SU-DHL-6 (cell line): ENCODE measurements at regions not wholly inside any gene's neighbourhood (a gene's known extent, or its start where the extent isn't known, plus 50 kb on each side); places are given as distances from the start of the nearest gene placed in this dataset.

ENCODE experiments used
- H2AFZ ChIP-seq: fragments of 200-600 bp; sonication (generic); 2 replicates; pipeline ENCODE4 v1.6.1; 2014; ENCODE audit warnings: low read depth, mild to moderate bottlenecking, moderate library complexity, mixed read lengths, antibody characterized with exemption, low read length; ENCODE audit not compliant: severe bottlenecking
- H3F3A ChIP-seq: fragments of 200-600 bp; shearing (Covaris generic); 2 replicates; pipeline ENCODE4 v1.6.0; 2016; ENCODE audit warnings: antibody characterized with exemption, mild to moderate bottlenecking; ENCODE audit not compliant: insufficient read depth
- H3K27ac ChIP-seq: fragments of 200-600 bp; sonication (generic); 2 replicates; pipeline ENCODE4 v1.5.1; 2016; ENCODE audit warnings: low read depth, mild to moderate bottlenecking, low read length, moderate library complexity, mixed read lengths
- H3K27me3 ChIP-seq: fragments of 200-600 bp; sonication (generic), shearing (Covaris generic); 2 replicates; pipeline ENCODE4 v1.6.0; 2014; ENCODE audit warnings: mild to moderate bottlenecking, low read length
- H3K36me3 ChIP-seq: fragments of 200-600 bp; sonication (generic); 2 replicates; pipeline ENCODE4 v1.6.1; 2014; ENCODE audit warnings: mild to moderate bottlenecking, low read length, mixed read lengths
- H3K4me2 ChIP-seq: fragments of 300-600, 200-600 bp; shearing (Covaris generic), sonication (generic); 2 replicates; pipeline ENCODE4 v1.6.0; 2014; ENCODE audit warnings: low read length, low read depth, mild to moderate bottlenecking; ENCODE audit not compliant: poor library complexity, severe bottlenecking
- H3K4me3 ChIP-seq: fragments of 200-600 bp; sonication (generic); 2 replicates; pipeline ENCODE4 v1.5.1; 2014; ENCODE audit warnings: antibody characterized with exemption, low read length, mild to moderate bottlenecking, mixed read lengths; ENCODE audit not compliant: insufficient read depth, poor library complexity, severe bottlenecking
- H3K79me2 ChIP-seq: fragments of 200-600 bp; sonication (generic); 2 replicates; pipeline ENCODE4 v1.6.1; 2014; ENCODE audit warnings: mild to moderate bottlenecking, low read length, moderate library complexity; ENCODE audit not compliant: insufficient read depth
- H3K9ac ChIP-seq: fragments of 200-600 bp; sonication (generic); 2 replicates; pipeline ENCODE4 v1.7.0; 2014; ENCODE audit warnings: mild to moderate bottlenecking, low read length
- H3K9me2 ChIP-seq: fragments of 200-600 bp; sonication (generic); replicated peaks from 2 replicates; pipeline ENCODE4 v1.6.1; 2014; ENCODE audit warnings: low read length; ENCODE audit not compliant: insufficient read depth
- H3K9me3 ChIP-seq: fragments of 200-600 bp; sonication (generic); 2 replicates; pipeline ENCODE4 v1.6.1; 2014; ENCODE audit warnings: low read length, mixed read lengths; ENCODE audit not compliant: insufficient read depth
- H4K20me1 ChIP-seq: fragments of 200-600 bp; sonication (generic); 2 replicates; pipeline ENCODE4 v1.6.1; 2014; ENCODE audit warnings: low read depth, mild to moderate bottlenecking, antibody characterized with exemption, low read length, moderate library complexity, mixed read lengths
- EZH2phosphoT487 ChIP-seq: fragments of 200-600 bp; sonication (generic), shearing (Covaris generic); conservative IDR thresholded peaks from 2 replicates; pipeline ENCODE4 v1.6.1; 2018; ENCODE audit warnings: mild to moderate bottlenecking, antibody characterized with exemption, low read length, moderate library complexity, mixed read lengths
- TF ChIP-seq, protein P1 (sequence below): fragments of 200-600 bp; sonication (generic); IDR thresholded peaks from one replicate; pipeline ENCODE4 v1.5.1; 2017; ENCODE audit warnings: antibody characterized with exemption, mild to moderate bottlenecking, low read length, moderate library complexity; ENCODE audit not compliant: insufficient read depth, poor library complexity, severe bottlenecking

GRCh38 chr2:220857368-220857767, 714.7 kb downstream of the EPHA4 start:
- no peaks in the 10 kb centered on the region for H3F3A ChIP-seq
- no peaks in the 10 kb centered on the region for H3K27me3 ChIP-seq
- no peaks in the 10 kb centered on the region for H3K79me2 ChIP-seq
- H3K4me2 ChIP-seq: no peak overlapping the region
- no peaks in the 10 kb centered on the region for H3K36me3 ChIP-seq
- no peak overlapping the region for H2AFZ ChIP-seq
- H3K4me3 ChIP-seq: no peak overlapping the region
- no peak overlapping the region for H3K27ac ChIP-seq
- H3K9me3 ChIP-seq: no peaks in the 10 kb centered on the region
- H3K9ac ChIP-seq: no peak overlapping the region
- H3K9me2 ChIP-seq: no peaks in the 10 kb centered on the region
- no peaks in the 10 kb centered on the region for H4K20me1 ChIP-seq
- TF ChIP-seq, protein P1, sequence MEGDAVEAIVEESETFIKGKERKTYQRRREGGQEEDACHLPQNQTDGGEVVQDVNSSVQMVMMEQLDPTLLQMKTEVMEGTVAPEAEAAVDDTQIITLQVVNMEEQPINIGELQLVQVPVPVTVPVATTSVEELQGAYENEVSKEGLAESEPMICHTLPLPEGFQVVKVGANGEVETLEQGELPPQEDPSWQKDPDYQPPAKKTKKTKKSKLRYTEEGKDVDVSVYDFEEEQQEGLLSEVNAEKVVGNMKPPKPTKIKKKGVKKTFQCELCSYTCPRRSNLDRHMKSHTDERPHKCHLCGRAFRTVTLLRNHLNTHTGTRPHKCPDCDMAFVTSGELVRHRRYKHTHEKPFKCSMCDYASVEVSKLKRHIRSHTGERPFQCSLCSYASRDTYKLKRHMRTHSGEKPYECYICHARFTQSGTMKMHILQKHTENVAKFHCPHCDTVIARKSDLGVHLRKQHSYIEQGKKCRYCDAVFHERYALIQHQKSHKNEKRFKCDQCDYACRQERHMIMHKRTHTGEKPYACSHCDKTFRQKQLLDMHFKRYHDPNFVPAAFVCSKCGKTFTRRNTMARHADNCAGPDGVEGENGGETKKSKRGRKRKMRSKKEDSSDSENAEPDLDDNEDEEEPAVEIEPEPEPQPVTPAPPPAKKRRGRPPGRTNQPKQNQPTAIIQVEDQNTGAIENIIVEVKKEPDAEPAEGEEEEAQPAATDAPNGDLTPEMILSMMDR: no peak
- TF ChIP-seq EZH2phosphoT487: no peak

DNA sequence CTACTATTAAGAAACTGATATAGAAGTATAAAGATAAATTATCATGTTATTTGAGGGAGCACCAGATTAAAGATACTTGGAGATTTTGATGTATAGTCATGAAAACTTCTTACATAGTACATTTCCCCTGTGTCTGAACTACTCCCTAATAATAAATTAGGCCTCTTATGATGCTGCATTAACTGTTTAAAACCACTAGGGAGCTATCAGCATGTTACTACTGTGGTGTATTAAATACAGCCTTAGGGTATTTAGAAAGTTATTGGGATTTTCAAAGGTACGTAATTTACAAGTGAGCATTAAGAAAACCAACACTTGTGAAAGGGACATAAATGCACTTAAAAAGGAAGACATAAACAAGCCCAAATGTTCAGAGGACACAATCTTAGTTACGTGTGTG, 714.0 kb downstream of the EPHA4 start:
- Histone ChIP-seq H3F3A (no peaks in the 10 kb centered on the region), H3K27ac (no peak overlapping the region), H3K36me3 (no peaks in the 10 kb centered on the region)

DNA sequence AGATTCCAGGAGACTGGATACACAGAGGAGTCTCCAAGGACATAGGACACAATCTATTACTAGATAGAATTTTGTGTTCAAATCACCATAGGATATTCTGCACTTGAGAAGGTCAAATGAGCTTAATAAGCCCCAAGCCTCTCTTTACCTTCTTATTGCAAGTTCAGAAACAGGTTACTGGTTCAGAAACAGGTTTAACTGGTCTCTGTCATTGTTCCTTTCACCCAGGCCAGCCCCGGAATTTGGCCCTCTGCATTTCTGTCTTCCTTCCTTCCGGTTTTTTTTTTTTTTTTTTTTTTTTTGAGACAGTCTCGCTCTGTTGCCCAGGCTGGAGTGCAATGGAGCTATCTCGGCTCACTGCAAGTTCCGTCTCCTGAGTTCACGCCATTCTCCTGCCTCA, 700.2 kb downstream of the EPHA4 start:
- no peak overlapping the region for H3K9ac ChIP-seq
- H3K4me2 ChIP-seq: no peak overlapping the region
- TF ChIP-seq, protein P1: no peak
- TF ChIP-seq EZH2phosphoT487: no peak

More for the DNA sequence above, 714.0 kb downstream of the EPHA4 start:
- no peaks in the 10 kb centered on the region for H3K27me3 ChIP-seq
- no peak overlapping the region for H3K4me3 ChIP-seq
- H3K9ac ChIP-seq: no peak overlapping the region
- H2AFZ ChIP-seq: no peak overlapping the region
- no peak for TF ChIP-seq EZH2phosphoT487
- TF ChIP-seq, protein P1: no peak
- no peak overlapping the region for H3K4me2 ChIP-seq
- H3K79me2 ChIP-seq: no peaks in the 10 kb centered on the region
- no peaks in the 10 kb centered on the region for H3K9me3 ChIP-seq
- no peaks in the 10 kb centered on the region for H3K9me2 ChIP-seq
- no peaks in the 10 kb centered on the region for H4K20me1 ChIP-seq

More for the DNA sequence above, 700.2 kb downstream of the EPHA4 start:
- Histone ChIP-seq H4K20me1 (no peaks in the 10 kb centered on the region), H3K27me3 (no peaks in the 10 kb centered on the region), H3K9me3 (no peaks in the 10 kb centered on the region), H3K9me2 (no peaks in the 10 kb centered on the region), H3K4me3 (no peak overlapping the region), H3K27ac (no peak overlapping the region), H3K79me2 (no peaks in the 10 kb centered on the region), H2AFZ (no peak overlapping the region), H3F3A (no peaks in the 10 kb centered on the region), H3K36me3 (no peaks in the 10 kb centered on the region)
